ENCODE measurements at regions not wholly inside any gene's neighbourhood (a gene's known extent, or its start where the extent isn't known, plus 50 kb on each side); places are given as distances from the start of the nearest gene placed in this dataset.
"Not testable (repeated sequence)": the region's sequence is repeated elsewhere in the genome, so short reads cannot be mapped to it uniquely, and the experiment has no call there.

DNA sequence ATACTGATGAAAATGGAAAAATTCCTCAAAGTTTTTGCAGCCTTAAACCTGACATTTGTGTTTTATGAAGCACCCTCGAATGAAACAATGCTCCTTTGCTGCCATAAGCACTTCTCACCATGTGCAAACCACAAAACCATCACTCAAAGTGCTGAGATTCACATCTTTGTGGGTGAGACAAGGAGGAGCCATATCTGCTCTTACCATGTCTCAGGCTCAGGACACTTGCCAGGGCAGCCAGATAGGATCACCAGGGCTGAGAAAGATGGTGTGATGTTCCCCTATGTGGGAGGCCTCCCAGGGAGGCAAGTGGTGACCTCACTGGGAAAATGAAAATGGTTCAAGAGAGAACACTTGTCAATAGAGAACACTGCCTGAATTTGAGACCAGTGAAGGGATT, 120.4 kb downstream of the CCDC34 start:
- DNase-seq (ENCODE audit: low read depth in 2 of 2), result no peak

DNA sequence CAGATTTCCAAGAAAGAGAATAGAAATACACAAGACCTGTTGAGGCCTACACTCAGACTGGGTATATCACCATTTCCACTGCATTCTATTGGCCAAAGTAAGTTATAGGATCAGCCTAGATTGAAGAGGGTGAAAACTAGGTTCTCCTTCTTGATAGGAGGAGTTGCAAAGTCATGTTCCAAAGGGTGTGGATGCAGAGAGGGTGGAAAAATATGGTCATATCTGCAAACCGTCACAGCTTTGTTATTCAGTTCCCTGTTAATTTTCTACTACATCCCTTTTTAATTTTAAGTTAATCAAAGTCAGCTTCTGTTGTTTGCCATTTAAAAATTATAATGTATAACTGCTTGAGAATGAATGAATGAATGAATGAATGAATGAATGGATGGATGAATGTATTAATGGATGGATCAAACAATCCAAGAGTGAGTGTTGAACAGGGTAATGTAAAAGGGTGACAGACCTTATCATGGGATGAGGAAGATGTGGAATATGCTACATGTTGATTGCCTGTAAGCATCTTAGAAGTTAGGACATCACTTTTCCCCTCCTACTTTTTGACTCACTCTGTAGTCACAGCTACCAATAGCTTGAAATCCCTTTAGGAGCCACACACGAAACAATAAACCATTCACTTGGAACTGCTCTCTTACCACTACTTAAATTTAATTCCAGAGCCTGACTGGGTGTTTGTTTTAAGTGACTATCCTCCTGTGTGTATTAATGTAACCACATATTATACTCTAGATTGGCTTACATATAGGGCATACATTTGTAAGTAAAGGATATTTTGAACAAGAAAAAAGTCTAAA, 121.5 kb downstream of the CCDC34 start:
- DNase-seq (ENCODE audit: low read depth in 2 of 2), result no peak

GRCh38 chr11:27239305-27239942, 123.6 kb downstream of the CCDC34 start:
- no peak for DNase-seq (ENCODE audit: low read depth in 2 of 2)

- DNase-seq (ENCODE audit: low read depth in 2 of 2), result no peak
Observed at GRCh38 chr11:27238811-27239210, 124.2 kb downstream of the CCDC34 start.

- DNase-seq (ENCODE audit: low read depth in 2 of 2), result no peak
Observed at GRCh38 chr11:27237643-27238042, 125.4 kb downstream of the CCDC34 start.

DNA sequence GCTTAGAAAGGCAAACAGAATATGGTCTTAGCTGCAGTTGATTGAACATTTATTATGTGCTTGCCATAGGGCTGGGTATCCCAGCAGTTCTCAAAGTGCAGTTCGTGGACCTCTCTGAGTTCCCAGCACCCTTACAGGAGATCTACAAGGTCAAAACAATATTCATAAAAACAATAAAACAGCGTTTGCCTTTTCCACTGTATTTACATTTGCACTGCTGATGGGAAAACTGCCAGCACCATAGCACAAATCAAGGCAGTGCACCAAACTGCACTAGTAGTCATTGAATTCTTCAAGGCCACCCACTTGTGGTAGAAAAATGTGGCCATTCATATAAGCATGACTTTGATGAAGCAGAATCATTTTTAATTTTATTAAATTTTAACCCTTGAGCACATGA, 128.1 kb downstream of the CCDC34 start:
- no peak for DNase-seq (ENCODE audit: low read depth in 2 of 2)

- no peak for DNase-seq (ENCODE audit: low read depth in 2 of 2)
Observed at GRCh38 chr11:27234043-27234668, 128.9 kb downstream of the CCDC34 start.

GRCh38 chr11:27233654-27234042, 129.4 kb downstream of the CCDC34 start:
- no peak for DNase-seq (ENCODE audit: low read depth in 2 of 2)

GRCh38 chr11:27231530-27231929, 131.5 kb downstream of the CCDC34 start:
- DNase-seq (ENCODE audit: low read depth in 2 of 2), result no peak

DNA sequence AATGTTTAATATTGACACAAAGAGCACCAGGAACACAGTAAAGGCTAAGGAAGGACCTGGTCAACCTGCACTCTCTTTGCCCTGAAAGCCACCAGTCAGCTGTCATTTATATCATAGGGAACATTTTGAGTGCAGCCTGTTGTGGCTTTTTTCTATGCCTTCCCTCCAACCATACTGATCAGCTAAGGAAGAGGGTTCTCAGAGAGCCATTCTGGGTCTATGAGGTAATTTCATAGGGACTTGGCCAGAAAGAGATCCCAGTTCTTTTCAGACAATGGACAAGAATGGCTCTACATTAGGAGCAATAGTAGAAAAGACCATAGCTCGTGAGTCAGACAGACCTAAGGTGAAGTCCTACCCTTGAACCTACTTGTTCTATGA, 132.8 kb downstream of the CCDC34 start:
- no peak for DNase-seq (ENCODE audit: low read depth in 2 of 2)

DNA sequence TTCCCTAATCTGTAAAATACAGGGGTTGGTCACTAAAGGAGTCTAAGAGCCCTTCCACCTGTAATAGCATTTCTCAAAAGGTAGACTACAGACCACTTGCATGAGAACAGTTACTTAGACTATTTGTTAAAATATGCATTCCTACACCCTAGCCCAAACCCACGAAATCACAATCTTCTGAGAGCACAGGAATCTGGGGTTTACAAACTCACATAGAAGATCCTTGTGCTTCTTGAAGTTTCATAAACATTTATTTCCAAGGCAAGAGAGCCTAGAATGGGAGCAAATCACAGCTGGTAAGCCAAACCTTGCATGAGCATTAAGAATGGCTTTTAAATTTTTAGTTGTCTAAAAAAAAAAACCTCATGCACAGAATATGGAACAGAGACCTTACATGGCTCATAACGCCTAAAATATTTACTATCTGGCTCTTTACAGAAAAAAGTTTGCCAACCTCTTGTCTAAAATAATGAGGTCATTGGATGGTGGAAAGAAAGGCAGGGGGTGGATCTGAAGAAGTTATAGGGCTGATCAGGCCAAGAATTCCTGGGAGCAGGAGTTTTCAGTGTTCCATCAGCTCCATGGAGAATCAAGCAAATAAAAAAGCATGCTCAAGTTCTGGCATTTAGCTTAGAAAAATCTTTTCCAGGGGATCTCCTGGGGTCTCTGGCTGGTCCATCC, 133.4 kb downstream of the CCDC34 start:
- no peak for DNase-seq (ENCODE audit: low read depth in 2 of 2)

GRCh38 chr11:27228906-27229290, 134.1 kb downstream of the CCDC34 start:
- DNase-seq (ENCODE audit: low read depth in 2 of 2), result no peak

- no peak for DNase-seq (ENCODE audit: low read depth in 2 of 2)
Observed at GRCh38 chr11:27228232-27228905, 134.6 kb downstream of the CCDC34 start.

GRCh38 chr11:27227736-27228135, 135.3 kb downstream of the CCDC34 start:
- no peak for DNase-seq (ENCODE audit: low read depth in 2 of 2)

GRCh38 chr11:27219487-27220039, 143.5 kb downstream of the CCDC34 start:
- not testable (repeated sequence) for DNase-seq (ENCODE audit: low read depth in 2 of 2)

DNA sequence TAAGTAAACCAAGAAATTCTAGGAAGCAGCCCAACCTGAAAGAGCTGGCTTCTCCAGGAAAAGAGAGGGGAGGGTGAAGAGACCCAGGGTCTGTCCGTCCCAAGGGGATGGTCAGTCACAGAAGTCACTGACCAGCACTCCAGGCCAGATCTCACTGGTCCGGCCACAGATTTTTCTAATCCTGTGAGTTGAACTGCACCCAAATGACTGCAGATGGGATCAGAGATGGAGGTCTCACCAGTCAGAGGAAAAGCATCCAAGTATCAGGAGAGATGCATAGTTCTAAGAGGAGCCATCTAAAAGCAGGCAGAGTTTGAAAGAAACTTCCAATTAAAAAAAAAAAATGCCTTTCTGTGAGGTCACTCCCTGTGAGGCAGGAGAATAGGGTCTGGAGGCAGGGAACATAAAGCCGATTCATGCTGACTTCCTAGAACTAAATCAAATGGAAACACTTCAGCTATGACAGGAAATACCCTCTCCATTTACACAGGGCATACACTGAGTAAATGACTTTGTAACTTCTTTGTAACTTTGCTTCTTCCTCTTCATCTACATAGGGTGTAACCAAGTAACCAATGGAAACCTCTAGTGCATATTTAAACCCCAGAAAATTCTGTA, 144.5 kb downstream of the CCDC34 start:
- DNase-seq (ENCODE audit: low read depth in 2 of 2), result peak in 1 of 2 donors; percentile 42

DNA sequence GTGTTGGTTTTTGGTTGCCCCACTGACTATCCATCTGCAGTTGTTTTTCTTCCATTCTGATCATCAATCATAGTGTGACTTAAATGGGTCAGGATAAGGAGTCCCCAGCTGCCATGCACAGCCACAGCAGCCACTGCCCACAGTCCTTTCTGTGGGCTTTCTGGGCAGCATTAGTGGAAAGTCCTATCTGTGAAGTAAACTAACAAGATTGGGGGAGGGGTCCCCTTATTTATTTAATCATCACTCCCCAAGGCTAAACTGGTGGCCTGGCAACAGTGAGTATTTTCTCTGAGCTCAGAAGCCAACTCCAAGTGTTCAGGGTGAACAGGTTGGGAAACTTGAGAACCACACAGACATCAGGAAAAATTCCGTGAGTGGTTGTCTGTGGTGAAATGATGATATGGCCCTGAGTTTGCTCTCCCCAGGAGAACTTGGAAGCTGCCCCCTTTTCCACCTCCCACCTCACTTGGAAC, 145.0 kb downstream of the CCDC34 start:
- DNase-seq (ENCODE audit: low read depth in 2 of 2), result no peak

- no peak for DNase-seq (ENCODE audit: low read depth in 2 of 2)
Observed at GRCh38 chr11:27217496-27217895, 145.5 kb downstream of the CCDC34 start.

DNA sequence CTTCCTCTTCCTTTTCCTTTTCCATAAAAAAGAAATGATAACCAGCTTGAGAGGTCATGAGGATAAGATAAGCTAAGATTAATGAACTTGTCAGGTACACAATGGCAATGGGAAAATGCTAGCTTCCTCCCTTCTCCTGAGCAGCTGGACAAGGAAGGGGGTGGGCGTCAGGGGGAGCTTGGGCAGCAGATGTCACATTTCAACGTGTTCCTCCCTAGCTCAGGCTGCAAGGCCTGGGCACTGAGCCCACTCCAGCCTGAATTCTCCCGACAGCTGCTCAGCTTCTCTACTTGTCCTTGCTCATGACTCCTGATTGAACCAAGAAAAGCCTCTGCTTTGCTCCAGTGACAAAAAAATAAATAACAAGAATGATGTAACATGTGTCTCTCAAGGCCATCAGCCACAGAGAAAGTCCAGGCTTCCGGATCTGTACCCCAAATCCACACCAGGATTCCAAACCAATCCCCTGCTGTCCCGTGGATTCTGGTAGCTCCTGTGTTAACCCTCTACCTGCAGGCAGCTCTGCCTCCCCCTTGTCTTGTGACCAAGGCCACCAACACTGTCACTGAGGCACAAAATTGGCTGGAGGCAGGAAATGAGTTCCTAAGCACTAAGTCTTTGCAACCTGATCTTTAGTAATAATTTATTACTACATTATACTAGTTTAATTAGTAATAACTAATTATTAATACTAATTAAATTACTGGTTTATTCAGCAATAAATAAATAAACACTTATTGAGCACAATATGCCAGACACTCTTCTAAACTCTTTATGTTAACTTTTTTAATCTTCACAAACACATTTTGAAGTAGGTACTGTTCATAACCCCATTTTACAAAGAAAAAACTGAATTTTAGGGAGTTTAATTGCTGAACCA, 146.5 kb downstream of the CCDC34 start:
- peak in 1 of 2 donors; percentile 90 for DNase-seq (ENCODE audit: low read depth in 2 of 2)
